GM12878 (cell line): ENCODE measurements at regions not wholly inside any gene's neighbourhood (a gene's known extent, or its start where the extent isn't known, plus 50 kb on each side); places are given as distances from the start of the nearest gene placed in this dataset.

Experiments
- ATAC-seq: fragments of 200-7000 bp; cut with Tn5 transposase; 3 replicates; pipeline ENCODE4 v1.9.1; 2020; ENCODE audit warnings: mild to moderate bottlenecking, moderate library complexity
- BruUV-seq: library from RNA; stranded (reverse); fragments of 400-500 nt; replicated peaks from 2 replicates; lab custom pipeline; 2021; lab: Mats Ljungman, UMichigan
- CTCF ChIA-PET: fragments of 300-600 bp; sonication (Branson Sonifier 250); formaldehyde crosslinking; extraction: SDS; loops from one replicate; lab custom pipeline; 2021; ENCODE audit warnings: inconsistent platforms; lab: Yijun Ruan, JAX
- POLR2A ChIA-PET: fragments of 350-600 bp; formaldehyde crosslinking; extraction: SDS; loops from one replicate; lab custom pipeline; 2021; ENCODE audit warnings: inconsistent platforms; lab: Charles Lee
- RAD21 ChIA-PET: fragments of 300-600 bp; sonication (Branson Sonifier 250); formaldehyde crosslinking; loops from one replicate; lab custom pipeline; 2023; ENCODE audit warnings: antibody characterized with exemption; ENCODE audit not compliant: unreplicated experiment; lab: Charles Lee
- SMC1A ChIA-PET: fragments of 300-600 bp; sonication (Branson Sonifier 250); formaldehyde crosslinking; loops from one replicate; lab custom pipeline; 2023; ENCODE audit not compliant: unreplicated experiment, uncharacterized antibody; lab: Charles Lee
- DNase-seq: peaks from one replicate; pipeline ENCODE4 v3.0.0-alpha.2; 2011; ENCODE audit warnings: low read depth, low spot score
- FAIRE-seq: peaks from 3 replicates; lab custom pipeline; 2011; peaks lifted over from hg19 to GRCh38; lab: Jason Lieb, UNC
- H2AFZ ChIP-seq: 2 replicates; pipeline ENCODE4 v1.6.0; 2011; ENCODE audit warnings: low read depth, low read length, control low read depth; ENCODE audit not compliant: control insufficient read depth
- H3K27ac ChIP-seq: 2 replicates; pipeline ENCODE4 v1.5.1; 2011; ENCODE audit warnings: control low read depth; ENCODE audit not compliant: control insufficient read depth, insufficient read depth
- H3K27me3 ChIP-seq, 2 experiments: replicated peaks in 1 of 2; 2 replicates each; pipeline versions ENCODE4 v1.6.0 to v1.6.1; 2011; ENCODE audit warnings: low read length in 1 of 2; ENCODE audit not compliant: control insufficient read depth in 2 of 2, insufficient read depth in 2 of 2
- H3K36me3 ChIP-seq, 2 experiments: 2 replicates each; pipeline ENCODE4 v1.5.1; 2011; ENCODE audit warnings: low read length in 1 of 2; ENCODE audit not compliant: control insufficient read depth in 2 of 2, insufficient read depth in 2 of 2
- H3K4me1 ChIP-seq: 2 replicates; pipeline ENCODE4 v1.6.1; 2011; ENCODE audit warnings: mild to moderate bottlenecking, low read length, moderate library complexity, mixed read lengths; ENCODE audit not compliant: control insufficient read depth, insufficient read depth
- H3K4me2 ChIP-seq: 2 replicates; pipeline ENCODE4 v1.6.0; 2011; ENCODE audit warnings: control low read depth; ENCODE audit not compliant: control insufficient read depth, insufficient read depth
- H3K4me3 ChIP-seq: fragments of 200-600 bp; sonication (generic); 2 replicates; pipeline ENCODE4 v1.5.1; 2016
- H3K79me2 ChIP-seq: 2 replicates; pipeline ENCODE4 v1.6.0; 2011; ENCODE audit warnings: low read length; ENCODE audit not compliant: control insufficient read depth, insufficient read depth
- H3K9ac ChIP-seq: 2 replicates; pipeline ENCODE4 v1.8.0; 2011; ENCODE audit warnings: low read length, control low read depth, mixed read lengths; ENCODE audit not compliant: control insufficient read depth, insufficient read depth
- H3K9me3 ChIP-seq: replicated peaks from 3 replicates; pipeline ENCODE4 v1.5.1; 2011; ENCODE audit warnings: mild to moderate bottlenecking, low read length; ENCODE audit not compliant: control insufficient read depth, insufficient read depth
- H4K20me1 ChIP-seq: 2 replicates; pipeline ENCODE4 v1.6.0; 2011; ENCODE audit not compliant: control insufficient read depth, insufficient read depth
- BHLHE40 ChIP-seq, 2 experiments: fragments of 450-650 bp in 1 of 2; IDR thresholded peaks; 2 replicates each; pipeline ENCODE4 v1.6.1; 2011 to 2017; ENCODE audit warnings: low read depth in 2 of 2, borderline replicate concordance in 1 of 2, improper control_type of control experiment in 1 of 2, low read length in 1 of 2, mild to moderate bottlenecking in 1 of 2
- CHD1 ChIP-seq: IDR thresholded peaks from 2 replicates; pipeline ENCODE4 v1.6.1; 2012; ENCODE audit warnings: low read depth, low read length, improper control_type of control experiment
- EP300 ChIP-seq, 2 experiments: fragments of 150-350 bp in 1 of 2; IDR thresholded peaks; 2 replicates each; pipeline ENCODE4 v1.6.1; 2011 to 2012; ENCODE audit warnings: low read depth in 2 of 2, low read length in 2 of 2, borderline replicate concordance in 1 of 2, improper control_type of control experiment in 1 of 2, inconsistent platforms in 1 of 2; ENCODE audit not compliant: control insufficient read depth in 1 of 2
- GABPA ChIP-seq: IDR thresholded peaks from 2 replicates; pipeline ENCODE4 v1.6.1; 2014; ENCODE audit warnings: antibody characterized with exemption, low read depth, mild to moderate bottlenecking, inconsistent platforms
- HCFC1 ChIP-seq: fragments of 150-350 bp; IDR thresholded peaks from 2 replicates; pipeline ENCODE4 v1.6.1; 2014; ENCODE audit warnings: low read length
- HDAC6 ChIP-seq: fragments of 200-600 bp; sonication (generic); IDR thresholded peaks from one replicate; pipeline ENCODE4 v1.8.0; 2017; ENCODE audit warnings: antibody characterized with exemption; ENCODE audit not compliant: unreplicated experiment
- IKZF2 ChIP-seq, 2 experiments: fragments of 450-650 bp; IDR thresholded peaks; 2 replicates each; pipeline ENCODE4 v1.6.1; 2017; ENCODE audit warnings: mild to moderate bottlenecking in 2 of 2, moderate library complexity in 2 of 2
- LARP7 ChIP-seq: fragments of 450-650 bp; IDR thresholded peaks from 2 replicates; pipeline ENCODE4 v1.6.1; 2017; ENCODE audit warnings: mild to moderate bottlenecking
- MEF2B ChIP-seq: fragments of 450-650 bp; IDR thresholded peaks from 2 replicates; pipeline ENCODE4 v1.6.1; 2018; ENCODE audit warnings: mild to moderate bottlenecking, moderate library complexity; ENCODE audit not compliant: partially characterized antibody, poor library complexity, severe bottlenecking
- MXI1 ChIP-seq: fragments of 150-350 bp; IDR thresholded peaks from 2 replicates; pipeline ENCODE4 v1.6.1; 2011; ENCODE audit warnings: low read depth, mild to moderate bottlenecking, inconsistent platforms, low read length, improper control_type of control experiment
- POLR2AphosphoS2 ChIP-seq: IDR thresholded peaks from 2 replicates; pipeline ENCODE4 v1.6.1; 2011; ENCODE audit warnings: low read depth, mild to moderate bottlenecking, low read length, improper control_type of control experiment, moderate library complexity
- RELA ChIP-seq: fragments of 450-650 bp; IDR thresholded peaks from 2 replicates; pipeline ENCODE4 v1.8.0; 2014; ENCODE audit warnings: borderline replicate concordance; ENCODE audit not compliant: partially characterized antibody
- RUNX3 ChIP-seq: IDR thresholded peaks from 2 replicates; pipeline ENCODE4 v1.6.1; 2012; ENCODE audit warnings: low read length, inconsistent platforms
- SP1 ChIP-seq: IDR thresholded peaks from one replicate; pipeline ENCODE4 v1.6.1; 2011; ENCODE audit warnings: low read depth, low read length
- SPI1 ChIP-seq: IDR thresholded peaks from 2 replicates; pipeline ENCODE4 v1.6.1; 2011; ENCODE audit warnings: low read depth, mild to moderate bottlenecking, low read length, moderate library complexity, borderline replicate concordance; ENCODE audit not compliant: insufficient read depth
- WRNIP1 ChIP-seq: IDR thresholded peaks from 2 replicates; pipeline ENCODE4 v1.6.1; 2011; ENCODE audit warnings: low read depth, low read length, improper control_type of control experiment, borderline replicate concordance
- WGBS: methylation state at CpG from one replicate; pipeline ENCODE4 v1.1.6; 2016; ENCODE audit warnings: low lambda C conversion rate; ENCODE audit not compliant: insufficient replicate concordance, insufficient coverage; ENCODE audit errors: missing lambda C conversion rate; 5-methylcytosine and 5-hydroxymethylcytosine counted together
- in situ Hi-C: fragments of 300-500 bp; cut with MboI; formaldehyde crosslinking; loops from 9 replicates; pipeline ENCODE4 v1.14.3; 2018; ENCODE audit warnings: mixed read lengths
- intact Hi-C: fragments of 100-400 bp; cut with micrococcal nuclease; formaldehyde crosslinking; loops from one replicate; pipeline ENCODE4 v1.14.2; 2022; ENCODE audit not compliant: unreplicated experiment

- TF ChIP-seq BHLHE40 (IDR thresholded peaks at IDR 0.05; ENCODE audit: borderline replicate concordance in 1 of 2, low read depth in 2 of 2, low read length in 1 of 2) (no peak), RUNX3 (no peak), POLR2AphosphoS2 (no peak), MXI1 (no peak), LARP7 (no peak)
Observed at GRCh38 chr9:38126730-38127129, 57.7 kb upstream of the SHB start (continued).

- ChIA-PET CTCF (interaction anchor here (0.8 to 1.8 kb wide), 4 partner anchors 11 to 35 kb away, joined by 3 to 15 read pairs (median 4); no protein-coding TSS in a partner anchor), SMC1A (interaction anchor here (0.5 to 2.8 kb wide), 7 partner anchors 7 to 540 kb away, joined by 3 to 13 read pairs (median 5); no protein-coding TSS in a partner anchor), RAD21 (interaction anchor here (0.9 to 2.0 kb wide), 10 partner anchors 10 to 100 kb away, joined by 3 to 7 read pairs (median 4); no protein-coding TSS in a partner anchor), POLR2A (interaction anchor here (1.3 to 2.7 kb wide), 3 partner anchors 8 to 18 kb away, joined by 3 to 7 read pairs (median 3); no protein-coding TSS in a partner anchor)
- TF ChIP-seq EP300 (IDR thresholded peaks at IDR 0.05; ENCODE audit: borderline replicate concordance in 1 of 2, control insufficient read depth in 1 of 2, low read depth in 2 of 2, low read length in 2 of 2): no peak
- no peak for TF ChIP-seq CHD1
- TF ChIP-seq MEF2B: no peak
- no peak for TF ChIP-seq SP1
- TF ChIP-seq GABPA: no peak
- TF ChIP-seq SPI1: no peak
- no peak for TF ChIP-seq WRNIP1
- no peak for TF ChIP-seq RELA
- TF ChIP-seq IKZF2 (IDR thresholded peaks at IDR 0.05): no peak
- TF ChIP-seq HDAC6: no peak
- TF ChIP-seq HCFC1: no peak
- H4K20me1 ChIP-seq: no peaks in the 10 kb centered on the region
- H3K79me2 ChIP-seq: no peaks in the 10 kb centered on the region
- no peak overlapping the region for H3K27ac ChIP-seq
- no peak for ATAC-seq
- intact Hi-C loops (no loop called here), in situ Hi-C loops (no loop called here)
- no peaks in the 10 kb centered on the region for H3K36me3 ChIP-seq
- 46% methylated on average over 7 of the region's 7 CpGs for WGBS
- no peak overlapping the region for H3K4me3 ChIP-seq
- no peak overlapping the region for H3K9ac ChIP-seq
- H3K27me3 ChIP-seq: no peaks in the 10 kb centered on the region; a peak in 2 of 4 replicates
- no TSS peak for BruUV-seq
- no peak for DNase-seq
- H3K9me3 ChIP-seq: no peaks in the 10 kb centered on the region
- no peak for FAIRE-seq
- H3K4me1 ChIP-seq: no peaks in the 10 kb centered on the region
- H3K4me2 ChIP-seq: no peak overlapping the region
- H2AFZ ChIP-seq: no peak overlapping the region
Observed at GRCh38 chr9:38125889-38126288, 56.9 kb upstream of the SHB start.
